Ectodermal cell (in vitro differentiated cells): ENCODE measurements at regions not wholly inside any gene's neighbourhood (a gene's known extent, or its start where the extent isn't known, plus 50 kb on each side); places are given as distances from the start of the nearest gene placed in this dataset.

Source experiments
- H3K27ac ChIP-seq: 2 replicates; pipeline ENCODE4 v1.7.0; 2013; ENCODE audit warnings: mild to moderate bottlenecking, low read depth, low read length; ENCODE audit not compliant: insufficient read depth, poor library complexity, severe bottlenecking
- H3K27me3 ChIP-seq: 2 replicates; pipeline ENCODE4 v1.7.0; 2013; ENCODE audit warnings: mild to moderate bottlenecking, low read length; ENCODE audit not compliant: insufficient read depth, control insufficient read depth, poor library complexity, severe bottlenecking
- H3K36me3 ChIP-seq: one replicate; pipeline ENCODE4 v1.7.0; 2013; ENCODE audit warnings: low read length; ENCODE audit not compliant: control insufficient read depth, insufficient read depth
- H3K4me1 ChIP-seq: one replicate; pipeline ENCODE4 v1.7.0; 2013; ENCODE audit warnings: low read length; ENCODE audit not compliant: control insufficient read depth, insufficient read depth
- H3K4me3 ChIP-seq: 2 replicates; pipeline ENCODE4 v1.7.0; 2013; ENCODE audit warnings: low read depth, low read length, control low read depth; ENCODE audit not compliant: insufficient read depth
- H3K9me3 ChIP-seq: 2 replicates; pipeline ENCODE4 v1.7.0; 2013; ENCODE audit warnings: mild to moderate bottlenecking, low read length, moderate library complexity; ENCODE audit not compliant: control insufficient read depth
- WGBS, 2 experiments: methylation state at CpG; one replicate each; pipeline ENCODE4 v1.1.7; 2013; ENCODE audit warnings: missing lambda C conversion rate in 2 of 2; 5-methylcytosine and 5-hydroxymethylcytosine counted together

- H3K27me3 ChIP-seq = no peaks in the 10 kb centered on the region
- H3K4me3 ChIP-seq = no peak overlapping the region
- H3K27ac ChIP-seq = no peak overlapping the region
- no peaks in the 10 kb centered on the region for H3K36me3 ChIP-seq
- no peaks in the 10 kb centered on the region for H3K4me1 ChIP-seq
- H3K9me3 ChIP-seq = no peaks in the 10 kb centered on the region
- 20 to 22% methylated on average over 1 of the region's 2 CpGs for WGBS, 2 experiments
These were observed 866.3 kb upstream of the PCDH7 start for GRCh38 chr4:29853833-29854232.

DNA sequence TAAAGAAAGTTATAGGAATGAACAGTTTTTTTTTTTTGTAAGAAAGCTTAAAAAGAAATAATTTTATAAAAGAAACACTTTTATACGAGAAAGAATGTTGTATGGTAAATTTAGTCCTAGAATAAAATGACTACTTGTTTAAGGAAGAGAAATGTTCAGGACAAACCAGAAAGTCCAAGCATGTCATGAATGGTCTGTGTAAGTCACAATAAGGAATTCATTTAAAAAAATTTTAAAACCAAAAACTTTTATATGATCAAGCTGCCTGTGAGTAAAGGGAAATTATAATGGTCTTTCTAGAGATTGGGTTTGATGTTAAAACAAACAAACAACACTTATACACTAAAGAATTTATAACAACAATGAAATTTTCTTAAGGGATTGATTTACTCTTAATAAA, 858.9 kb upstream of the PCDH7 start:
- WGBS, 2 experiments = 100% methylated on average over 1 of the region's 1 CpG; no CpG with 5 or more reads in 1 of the 2 experiments

DNA sequence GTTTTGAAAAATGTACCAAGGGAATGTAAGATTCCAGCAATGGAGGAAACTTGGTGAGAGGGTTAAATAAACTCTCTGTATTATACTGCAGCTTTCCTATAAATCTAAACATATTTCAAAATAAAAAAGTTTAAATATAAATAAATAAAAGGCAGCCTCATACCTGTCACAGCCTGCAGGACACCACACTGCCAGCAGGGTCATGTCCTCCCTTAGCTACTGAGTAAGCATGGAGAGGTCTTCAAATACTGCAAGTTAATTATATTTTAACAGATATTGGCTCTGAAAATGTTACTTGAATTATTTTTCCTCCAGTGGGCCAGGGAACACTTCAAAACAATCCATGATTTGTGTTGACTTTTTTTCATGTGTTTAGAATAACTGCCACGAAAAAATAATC, 852.8 kb upstream of the PCDH7 start:
- Histone ChIP-seq H3K36me3 (no peaks in the 10 kb centered on the region), H3K27ac (no peak overlapping the region), H3K4me3 (no peak overlapping the region), H3K4me1 (no peaks in the 10 kb centered on the region), H3K27me3 (no peaks in the 10 kb centered on the region), H3K9me3 (no peaks in the 10 kb centered on the region)
- 83% methylated on average over 1 of the region's 1 CpG; no CpG with 5 or more reads in 1 of the 2 experiments for WGBS, 2 experiments

More for the DNA sequence above, 858.9 kb upstream of the PCDH7 start:
- no peaks in the 10 kb centered on the region for H3K4me1 ChIP-seq
- no peak overlapping the region for H3K4me3 ChIP-seq
- H3K27ac ChIP-seq = no peak overlapping the region
- H3K9me3 ChIP-seq = no peaks in the 10 kb centered on the region
- no peaks in the 10 kb centered on the region for H3K27me3 ChIP-seq
- no peaks in the 10 kb centered on the region for H3K36me3 ChIP-seq

- 88 to 97% methylated on average over 3 of the region's 3 CpGs for WGBS, 2 experiments
- Histone ChIP-seq H3K27ac (no peak overlapping the region), H3K36me3 (no peaks in the 10 kb centered on the region), H3K4me1 (no peaks in the 10 kb centered on the region), H3K4me3 (no peak overlapping the region), H3K9me3 (no peaks in the 10 kb centered on the region), H3K27me3 (no peaks in the 10 kb centered on the region)
These were observed 819.8 kb upstream of the PCDH7 start for GRCh38 chr4:29900336-29900735.

- Histone ChIP-seq H3K27me3 (no peaks in the 10 kb centered on the region), H3K4me3 (no peak overlapping the region), H3K27ac (no peak overlapping the region), H3K9me3 (no peaks in the 10 kb centered on the region), H3K36me3 (no peaks in the 10 kb centered on the region), H3K4me1 (no peaks in the 10 kb centered on the region)
- 92 to 100% methylated on average over 1 to 2 of the region's 2 CpGs for WGBS, 2 experiments
These were observed 811.9 kb upstream of the PCDH7 start for GRCh38 chr4:29908276-29908675.

DNA sequence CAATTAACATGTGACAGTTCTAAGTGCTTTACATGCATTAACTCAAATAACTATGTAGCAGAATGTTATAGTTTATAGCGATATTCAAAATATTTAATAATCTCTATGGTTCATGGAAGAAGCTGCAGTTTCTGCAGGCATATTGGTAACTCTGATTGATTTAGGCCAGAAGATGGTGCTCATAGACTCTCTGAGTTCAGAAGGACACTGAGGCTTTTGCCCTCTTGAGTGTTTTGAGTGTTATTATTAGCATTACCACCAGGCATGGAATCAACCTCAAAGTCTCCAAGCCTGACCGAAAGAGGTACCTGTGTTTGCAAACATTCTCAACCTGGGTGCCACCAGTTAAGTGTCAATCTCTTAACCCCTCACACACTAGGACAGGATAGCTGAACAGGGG, 792.3 kb upstream of the PCDH7 start:
- WGBS, 2 experiments = 86 to 92% methylated on average over 1 to 2 of the region's 2 CpGs
- no peak overlapping the region for H3K4me3 ChIP-seq
- H3K36me3 ChIP-seq = no peaks in the 10 kb centered on the region
- no peaks in the 10 kb centered on the region for H3K4me1 ChIP-seq
- no peaks in the 10 kb centered on the region for H3K27me3 ChIP-seq
- no peaks in the 10 kb centered on the region for H3K9me3 ChIP-seq
- no peak overlapping the region for H3K27ac ChIP-seq

- 81 to 86% methylated on average over 2 of the region's 2 CpGs for WGBS, 2 experiments
- Histone ChIP-seq H3K27ac (no peak overlapping the region), H3K9me3 (no peaks in the 10 kb centered on the region), H3K4me1 (no peaks in the 10 kb centered on the region), H3K27me3 (no peaks in the 10 kb centered on the region), H3K4me3 (no peak overlapping the region), H3K36me3 (no peaks in the 10 kb centered on the region)
These were observed 771.7 kb upstream of the PCDH7 start for GRCh38 chr4:29948451-29948850.

DNA sequence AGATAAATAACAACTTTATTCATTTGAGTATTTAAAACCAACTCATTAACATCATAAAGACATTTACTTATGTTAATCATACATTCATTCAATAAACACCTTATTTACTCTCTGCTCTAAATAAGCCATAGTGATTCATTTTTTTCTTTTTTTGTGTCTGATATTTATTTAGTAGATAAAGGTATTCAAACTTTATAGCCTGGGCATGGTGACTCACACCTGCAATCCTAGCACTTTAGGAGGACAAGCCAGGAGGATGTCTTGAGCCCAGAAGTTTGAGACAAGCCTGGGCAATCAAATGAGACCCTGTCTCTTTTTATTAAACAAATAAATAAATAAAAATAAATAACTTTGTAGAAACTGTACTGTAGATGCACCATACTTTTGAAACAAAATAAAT, 771.3 kb upstream of the PCDH7 start:
- Histone ChIP-seq H3K27me3 (no peaks in the 10 kb centered on the region), H3K36me3 (no peaks in the 10 kb centered on the region), H3K27ac (no peak overlapping the region), H3K4me1 (no peaks in the 10 kb centered on the region), H3K4me3 (no peak overlapping the region), H3K9me3 (no peaks in the 10 kb centered on the region)

DNA sequence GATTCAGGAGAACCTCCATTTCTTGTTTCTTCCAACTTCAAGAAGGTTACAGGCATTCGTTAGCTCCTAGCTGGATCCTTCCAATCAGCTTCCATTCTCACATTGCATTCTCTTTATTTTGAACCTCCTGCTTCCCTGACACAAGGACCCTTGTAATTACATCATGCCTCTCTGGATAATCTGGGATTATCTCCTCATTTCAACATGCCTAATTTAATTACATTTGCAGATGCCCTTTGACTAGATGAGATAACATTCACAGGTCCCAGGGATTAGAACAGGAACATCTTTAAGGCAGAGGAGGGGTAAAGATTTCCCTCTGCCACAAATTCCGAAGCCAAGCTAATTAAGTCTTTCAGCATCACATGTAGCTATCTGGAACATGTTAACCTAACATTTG, 753.8 kb upstream of the PCDH7 start:
- WGBS, 2 experiments = 78 to 89% methylated on average over 2 of the region's 2 CpGs
- H3K36me3 ChIP-seq = no peaks in the 10 kb centered on the region
- H3K4me1 ChIP-seq = no peaks in the 10 kb centered on the region
- no peaks in the 10 kb centered on the region for H3K9me3 ChIP-seq
- no peak overlapping the region for H3K4me3 ChIP-seq
- H3K27ac ChIP-seq = no peak overlapping the region
- H3K27me3 ChIP-seq = no peaks in the 10 kb centered on the region

GRCh38 chr4:29970626-29971025, 749.5 kb upstream of the PCDH7 start:
- Histone ChIP-seq H3K27ac (no peak overlapping the region), H3K36me3 (no peaks in the 10 kb centered on the region), H3K4me1 (no peaks in the 10 kb centered on the region), H3K9me3 (no peaks in the 10 kb centered on the region), H3K27me3 (no peaks in the 10 kb centered on the region), H3K4me3 (no peak overlapping the region)
- 65 to 66% methylated on average over 2 of the region's 2 CpGs for WGBS, 2 experiments

GRCh38 chr4:29972121-29972520, 748.0 kb upstream of the PCDH7 start:
- Histone ChIP-seq H3K27me3 (no peaks in the 10 kb centered on the region), H3K9me3 (no peaks in the 10 kb centered on the region), H3K4me1 (no peaks in the 10 kb centered on the region), H3K27ac (no peak overlapping the region), H3K4me3 (no peak overlapping the region), H3K36me3 (no peaks in the 10 kb centered on the region)
- 94 to 99% methylated on average over 2 to 3 of the region's 3 CpGs for WGBS, 2 experiments
